H9 (cell line): ENCODE measurements at regions not wholly inside any gene's neighbourhood (a gene's known extent, or its start where the extent isn't known, plus 50 kb on each side); places are given as distances from the start of the nearest gene placed in this dataset.

Source experiments
- DNase-seq: peaks from one replicate; pipeline ENCODE4 v3.0.0-alpha.2; 2017
- H2AFZ ChIP-seq: one replicate; pipeline ENCODE4 v1.6.1; 2013; ENCODE audit warnings: mild to moderate bottlenecking, low read length, control low read depth, moderate library complexity
- H2AK5ac ChIP-seq: 2 replicates; pipeline ENCODE4 v1.6.1; 2013; ENCODE audit warnings: low read length, control low read depth, mixed read lengths; ENCODE audit not compliant: insufficient read length
- H2BK120ac ChIP-seq: one replicate; pipeline ENCODE4 v1.6.1; 2013; ENCODE audit warnings: low read depth, mild to moderate bottlenecking, low read length, control low read depth, inconsistent platforms; ENCODE audit not compliant: poor library complexity, severe bottlenecking
- H2BK12ac ChIP-seq: 2 replicates; pipeline ENCODE4 v1.6.1; 2013; ENCODE audit warnings: low read length, control low read depth, mixed read lengths, low read depth; ENCODE audit not compliant: insufficient read length
- H2BK15ac ChIP-seq: 2 replicates; pipeline ENCODE4 v1.6.1; 2013; ENCODE audit warnings: low read depth, low read length, control low read depth
- H2BK20ac ChIP-seq: one replicate; pipeline ENCODE4 v1.6.1; 2013; ENCODE audit warnings: low read depth, mild to moderate bottlenecking, low read length, control low read depth, inconsistent platforms; ENCODE audit not compliant: poor library complexity, severe bottlenecking
- H2BK5ac ChIP-seq: 2 replicates; pipeline ENCODE4 v1.6.1; 2013; ENCODE audit warnings: low read length, control low read depth, mixed read lengths; ENCODE audit not compliant: insufficient read length
- H3K14ac ChIP-seq: 2 replicates; pipeline ENCODE4 v1.6.1; 2013; ENCODE audit warnings: low read length, control low read depth; ENCODE audit not compliant: insufficient read depth
- H3K18ac ChIP-seq: 2 replicates; pipeline ENCODE4 v1.6.1; 2013; ENCODE audit warnings: low read depth, mild to moderate bottlenecking, mixed read lengths, low read length, control low read depth; ENCODE audit not compliant: insufficient read length
- H3K23ac ChIP-seq: 2 replicates; pipeline ENCODE4 v1.6.1; 2013; ENCODE audit warnings: low read length, control low read depth, mixed read lengths, low read depth; ENCODE audit not compliant: insufficient read length
- H3K23me2 ChIP-seq: 2 replicates; pipeline ENCODE4 v1.6.1; 2013; ENCODE audit warnings: low read depth, mild to moderate bottlenecking, mixed read lengths, low read length, control low read depth; ENCODE audit not compliant: insufficient read length, poor library complexity, severe bottlenecking
- H3K27ac ChIP-seq: 2 replicates; pipeline ENCODE4 v1.5.1; 2013; ENCODE audit warnings: low read length, control low read depth, mixed read lengths, low read depth; ENCODE audit not compliant: insufficient read length
- H3K27me3 ChIP-seq: 2 replicates; pipeline ENCODE4 v1.6.1; 2013; ENCODE audit warnings: low read length, control low read depth, inconsistent platforms; ENCODE audit not compliant: insufficient read depth
- H3K4ac ChIP-seq: 2 replicates; pipeline ENCODE4 v1.6.1; 2013; ENCODE audit warnings: low read depth, mild to moderate bottlenecking, control low read depth, inconsistent platforms, low read length, moderate library complexity
- H3K4me1 ChIP-seq: 2 replicates; pipeline ENCODE4 v1.6.1; 2013; ENCODE audit warnings: low read length, control low read depth, inconsistent platforms; ENCODE audit not compliant: insufficient read depth
- H3K4me2 ChIP-seq: 2 replicates; pipeline ENCODE4 v1.6.1; 2013; ENCODE audit warnings: low read length, control low read depth, mixed read lengths; ENCODE audit not compliant: insufficient read length, insufficient read depth
- H3K56ac ChIP-seq: 2 replicates; pipeline ENCODE4 v1.6.1; 2013; ENCODE audit warnings: low read depth, mild to moderate bottlenecking, mixed read lengths, low read length, control low read depth; ENCODE audit not compliant: insufficient read length
- H3K79me1 ChIP-seq: 2 replicates; pipeline ENCODE4 v1.6.1; 2013; ENCODE audit warnings: low read depth, mild to moderate bottlenecking, moderate library complexity, low read length, control low read depth, inconsistent platforms; ENCODE audit not compliant: insufficient read depth, poor library complexity, severe bottlenecking
- H3K79me2 ChIP-seq: 2 replicates; pipeline ENCODE4 v1.6.1; 2013; ENCODE audit warnings: low read length, control low read depth, inconsistent platforms; ENCODE audit not compliant: insufficient read depth
- H3K9ac ChIP-seq: 2 replicates; pipeline ENCODE4 v1.6.1; 2013; ENCODE audit warnings: low read length, control low read depth, mixed read lengths; ENCODE audit not compliant: insufficient read length; ENCODE audit errors: extremely low read depth
- H3K9me3 ChIP-seq: one replicate; pipeline ENCODE4 v1.6.1; 2013; ENCODE audit warnings: low read depth, low read length, inconsistent platforms; ENCODE audit not compliant: control insufficient read depth
- H3T11ph ChIP-seq: one replicate; pipeline ENCODE4 v1.6.1; 2013; ENCODE audit warnings: mild to moderate bottlenecking, low read length, control low read depth, inconsistent platforms
- H4K20me1 ChIP-seq: one replicate; pipeline ENCODE4 v1.6.1; 2013; ENCODE audit not compliant: control insufficient read depth, insufficient read length, insufficient read depth
- H4K5ac ChIP-seq: 2 replicates; pipeline ENCODE4 v1.6.1; 2013; ENCODE audit warnings: low read depth, mild to moderate bottlenecking, mixed read lengths, low read length, control low read depth; ENCODE audit not compliant: insufficient read length
- H4K8ac ChIP-seq: replicated peaks from 2 replicates; pipeline ENCODE4 v1.6.1; 2013; ENCODE audit warnings: low read length, control low read depth, mixed read lengths, low read depth; ENCODE audit not compliant: insufficient read length
- H4K91ac ChIP-seq: 2 replicates; pipeline ENCODE4 v1.6.1; 2013; ENCODE audit warnings: low read depth, mild to moderate bottlenecking, moderate library complexity, mixed read lengths, low read length, control low read depth; ENCODE audit not compliant: insufficient read length
- H3K27ac Mint-ChIP-seq, 3 experiments: 2 replicates in 2 of 3; 3 replicates in 1 of 3; pipeline ENCODE4 v1.8.0; 2020 to 2021; ENCODE audit warnings: mixed read lengths in 3 of 3, mild to moderate bottlenecking in 1 of 3, moderate library complexity in 1 of 3
- H3K27me3 Mint-ChIP-seq: 2 replicates; pipeline ENCODE4 v1.8.0; 2021; ENCODE audit warnings: low read depth, mild to moderate bottlenecking, moderate library complexity, mixed read lengths
- H3K36me3 Mint-ChIP-seq, 3 experiments: 2 replicates in 2 of 3; 3 replicates in 1 of 3; pipeline ENCODE4 v1.8.0; 2020 to 2021; ENCODE audit warnings: low read depth in 3 of 3, mixed read lengths in 3 of 3; ENCODE audit not compliant: insufficient read depth in 1 of 3
- H3K4me1 Mint-ChIP-seq, 2 experiments: 2 replicates each; pipeline ENCODE4 v1.8.0; 2020; ENCODE audit warnings: mixed read lengths in 2 of 2
- H3K4me3 Mint-ChIP-seq, 2 experiments: 2 replicates in 1 of 2; 3 replicates in 1 of 2; pipeline ENCODE4 v1.8.0; 2020 to 2021; ENCODE audit warnings: mild to moderate bottlenecking in 2 of 2, mixed read lengths in 2 of 2, moderate library complexity in 1 of 2
- H3K9me3 Mint-ChIP-seq, 2 experiments: 2 replicates in 1 of 2; 3 replicates in 1 of 2; pipeline ENCODE4 v1.8.0; 2020; ENCODE audit warnings: mild to moderate bottlenecking in 2 of 2, mixed read lengths in 2 of 2, moderate library complexity in 1 of 2
- CTCF ChIP-seq: fragments of 200-600 bp; sonication (generic); conservative IDR thresholded peaks from 3 replicates; pipeline ENCODE4 v1.8.0; 2021; ENCODE audit warnings: antibody characterized with exemption, mild to moderate bottlenecking
- WGBS: extraction: QIAGEN DNeasy Blood & Tissue Kit; methylation state at CpG from one replicate; pipeline ENCODE4 v1.1.7; 2013; ENCODE audit warnings: missing lambda C conversion rate, low lambda C conversion rate, mixed read lengths; ENCODE audit not compliant: insufficient read length; ENCODE audit errors: extremely low coverage; 5-methylcytosine and 5-hydroxymethylcytosine counted together

GRCh38 chr3:94611596-94611995 lies 548.7 kb downstream of the NSUN3 start:
- H3K4ac ChIP-seq: no peak overlapping the region
- no peaks in the 10 kb centered on the region for H3K9me3 Mint-ChIP-seq
- no peak overlapping the region for H3K4me3 Mint-ChIP-seq
- H2BK12ac ChIP-seq: no peak overlapping the region
- H2BK20ac ChIP-seq: no peak overlapping the region
- H3K56ac ChIP-seq: no peak overlapping the region
- TF ChIP-seq CTCF: no peak
- no peaks in the 10 kb centered on the region; the same call in 1 of the 2 replicates for H3K4me1 ChIP-seq
- H2BK5ac ChIP-seq: no peak overlapping the region
- no peak overlapping the region for H3K9ac ChIP-seq
- H4K91ac ChIP-seq: no peak overlapping the region
- no peaks in the 10 kb centered on the region for H3K23me2 ChIP-seq
- no peak overlapping the region for H4K5ac ChIP-seq
- no peaks in the 10 kb centered on the region for H3K27me3 ChIP-seq
- no peaks in the 10 kb centered on the region for H4K20me1 ChIP-seq
- H3K4me2 ChIP-seq: no peak overlapping the region
- H3K4me1 Mint-ChIP-seq: peaks cover 6 to 8% of the 10 kb centered on the region in 2 experiments
- no peak overlapping the region for H3K18ac ChIP-seq
- H3K14ac ChIP-seq: no peak overlapping the region
- H4K8ac ChIP-seq: no peak overlapping the region
- H2BK120ac ChIP-seq: no peak overlapping the region
- DNase-seq: no peak
- no peaks in the 10 kb centered on the region; a peak in 1 of 7 replicates for H3K36me3 Mint-ChIP-seq
- no peak overlapping the region for H2AK5ac ChIP-seq
- H3K27ac Mint-ChIP-seq: no peak overlapping the region
- H3K27ac ChIP-seq: no peak overlapping the region
- H3T11ph ChIP-seq: no peak overlapping the region
- no peak overlapping the region for H3K23ac ChIP-seq
- no peak overlapping the region for H2AFZ ChIP-seq
- no peaks in the 10 kb centered on the region for H3K27me3 Mint-ChIP-seq
- H2BK15ac ChIP-seq: no peak overlapping the region
- H3K79me2 ChIP-seq: no peaks in the 10 kb centered on the region
- no CpG with 5 or more reads among the region's 5 CpGs for WGBS
- no peaks in the 10 kb centered on the region for H3K9me3 ChIP-seq
- H3K79me1 ChIP-seq: no peaks in the 10 kb centered on the region
